Panc1 (cell line): ENCODE measurements at regions not wholly inside any gene's neighbourhood (a gene's known extent, or its start where the extent isn't known, plus 50 kb on each side); places are given as distances from the start of the nearest gene placed in this dataset.

Experiments used
- ATAC-seq: fragments of 200-7000 bp; cut with Tn5 transposase; 2 replicates; pipeline ENCODE4 v1.9.1; 2020; ENCODE audit warnings: mild to moderate bottlenecking, moderate library complexity
- BruUV-seq: library from RNA; stranded (reverse); fragments of 400-500 nt; replicated peaks from 2 replicates; lab custom pipeline; 2021; lab: Mats Ljungman, UMichigan
- CTCF ChIA-PET: fragments of 300-600 bp; sonication (Branson Sonifier 250); formaldehyde crosslinking; loops from one replicate; lab custom pipeline; 2022; ENCODE audit warnings: antibody characterized with exemption; lab: Charles Lee
- POLR2A ChIA-PET: fragments of 300-600 bp; sonication (Branson Sonifier 250); formaldehyde crosslinking; loops from one replicate; lab custom pipeline; 2022; ENCODE audit warnings: antibody characterized with exemption; lab: Charles Lee
- DNase-seq: peaks from one replicate; pipeline ENCODE4 v3.0.0-alpha.2; 2010; ENCODE audit warnings: low read depth, low spot score
- H3K27ac ChIP-seq: 2 replicates; pipeline ENCODE4 v1.5.1; 2011; ENCODE audit warnings: mild to moderate bottlenecking, low read length, inconsistent platforms
- H3K27me3 ChIP-seq: fragments of 200-500 bp; sonication (Bioruptor generic); 2 replicates; pipeline ENCODE4 v1.6.0; 2014; ENCODE audit warnings: low read length, inconsistent platforms; ENCODE audit not compliant: control insufficient read depth, insufficient read depth
- H3K36me3 ChIP-seq: fragments of 200-500 bp; sonication (Bioruptor generic); 2 replicates; pipeline ENCODE4 v1.5.1; 2014; ENCODE audit warnings: inconsistent platforms, mild to moderate bottlenecking, low read length, moderate library complexity; ENCODE audit not compliant: control insufficient read depth, insufficient read depth
- H3K4me1 ChIP-seq: 2 replicates; pipeline ENCODE4 v1.5.1; 2011; ENCODE audit warnings: inconsistent platforms, mild to moderate bottlenecking, low read length, moderate library complexity; ENCODE audit not compliant: control insufficient read depth, insufficient read depth
- H3K4me3 ChIP-seq, 2 experiments: 2 replicates each; pipeline ENCODE4 v1.5.1; 2011 to 2012; ENCODE audit warnings: low read depth in 2 of 2, low read length in 2 of 2, mild to moderate bottlenecking in 2 of 2, inconsistent platforms in 1 of 2, moderate library complexity in 1 of 2
- H3K9me3 ChIP-seq: fragments of 200-500 bp; sonication (Bioruptor generic); 2 replicates; pipeline ENCODE4 v1.5.1; 2014; ENCODE audit warnings: low read depth, mild to moderate bottlenecking, inconsistent platforms, low read length, moderate library complexity; ENCODE audit not compliant: control insufficient read depth, insufficient read depth
- POLR2AphosphoS5 ChIP-seq: IDR thresholded peaks from 2 replicates; pipeline ENCODE4 v1.6.1; 2012; ENCODE audit warnings: mild to moderate bottlenecking, low read depth, low read length, moderate library complexity
- SIN3A ChIP-seq: IDR thresholded peaks from 2 replicates; pipeline ENCODE4 v1.6.1; 2012; ENCODE audit warnings: low read depth, mild to moderate bottlenecking, low read length, moderate library complexity, borderline replicate concordance; ENCODE audit not compliant: insufficient read depth
- TCF7L2 ChIP-seq: IDR thresholded peaks from 2 replicates; pipeline ENCODE4 v1.6.1; 2011; ENCODE audit warnings: mild to moderate bottlenecking, low read depth, low read length, inconsistent platforms
- in situ Hi-C: cut with HindIII; loops from 2 replicates; pipeline ENCODE4 v1.10.0; 2016; ENCODE audit warnings: low sequenced_read_pairs, low pct_unique_long_range_greater_than_20kb
- intact Hi-C: fragments of 100-400 bp; cut with micrococcal nuclease; formaldehyde crosslinking; loops from one replicate; pipeline ENCODE4 v1.10.0; 2022; ENCODE audit not compliant: unreplicated experiment
- TF ChIP-seq, protein P1 (sequence below): fragments of 450-650 bp; IDR thresholded peaks from 2 replicates; pipeline ENCODE4 v1.5.1; 2017; ENCODE audit warnings: mild to moderate bottlenecking
- TF ChIP-seq, protein P2 (sequence below), 2 experiments: IDR thresholded peaks; 2 replicates each; pipeline ENCODE4 v1.6.1; 2011 to 2012; ENCODE audit warnings: low read depth in 2 of 2, control low read depth in 1 of 2, low read length in 1 of 2, mild to moderate bottlenecking in 1 of 2, moderate library complexity in 1 of 2; ENCODE audit not compliant: insufficient read depth in 1 of 2

DNA sequence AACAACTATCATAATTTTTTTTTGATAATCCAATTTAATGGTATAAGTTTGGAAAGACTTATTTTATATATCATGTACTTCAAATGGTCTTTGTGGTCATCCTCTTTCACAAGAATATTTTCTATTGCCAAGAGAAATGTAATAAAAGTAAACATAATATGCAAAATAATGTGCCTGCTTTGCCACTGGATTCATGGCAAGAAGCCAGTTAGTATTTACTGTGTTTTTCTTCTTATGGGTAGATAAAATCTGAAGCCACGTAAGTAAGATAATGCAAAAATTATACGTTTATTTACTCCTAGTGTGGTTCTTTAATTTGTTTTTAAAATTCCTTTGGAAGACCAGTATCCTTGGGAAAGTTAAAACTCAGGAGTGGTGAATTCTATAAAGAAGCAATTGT lies 258.5 kb downstream of the ARL4A start:
- ATAC-seq (no peak), DNase-seq (no peak)
- Histone ChIP-seq H3K4me3 (no peak overlapping the region), H3K27me3 (no peaks in the 10 kb centered on the region), H3K9me3 (no peaks in the 10 kb centered on the region), H3K36me3 (no peaks in the 10 kb centered on the region), H3K27ac (no peak overlapping the region), H3K4me1 (peaks cover 6% of the 10 kb centered on the region)
- BruUV-seq, result no TSS peak
- intact Hi-C loops, result no loop called here
- no peak for TF ChIP-seq POLR2AphosphoS5
- no peak for TF ChIP-seq TCF7L2
- TF ChIP-seq, protein P1, sequence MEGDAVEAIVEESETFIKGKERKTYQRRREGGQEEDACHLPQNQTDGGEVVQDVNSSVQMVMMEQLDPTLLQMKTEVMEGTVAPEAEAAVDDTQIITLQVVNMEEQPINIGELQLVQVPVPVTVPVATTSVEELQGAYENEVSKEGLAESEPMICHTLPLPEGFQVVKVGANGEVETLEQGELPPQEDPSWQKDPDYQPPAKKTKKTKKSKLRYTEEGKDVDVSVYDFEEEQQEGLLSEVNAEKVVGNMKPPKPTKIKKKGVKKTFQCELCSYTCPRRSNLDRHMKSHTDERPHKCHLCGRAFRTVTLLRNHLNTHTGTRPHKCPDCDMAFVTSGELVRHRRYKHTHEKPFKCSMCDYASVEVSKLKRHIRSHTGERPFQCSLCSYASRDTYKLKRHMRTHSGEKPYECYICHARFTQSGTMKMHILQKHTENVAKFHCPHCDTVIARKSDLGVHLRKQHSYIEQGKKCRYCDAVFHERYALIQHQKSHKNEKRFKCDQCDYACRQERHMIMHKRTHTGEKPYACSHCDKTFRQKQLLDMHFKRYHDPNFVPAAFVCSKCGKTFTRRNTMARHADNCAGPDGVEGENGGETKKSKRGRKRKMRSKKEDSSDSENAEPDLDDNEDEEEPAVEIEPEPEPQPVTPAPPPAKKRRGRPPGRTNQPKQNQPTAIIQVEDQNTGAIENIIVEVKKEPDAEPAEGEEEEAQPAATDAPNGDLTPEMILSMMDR, result no peak
- TF ChIP-seq, protein P2, sequence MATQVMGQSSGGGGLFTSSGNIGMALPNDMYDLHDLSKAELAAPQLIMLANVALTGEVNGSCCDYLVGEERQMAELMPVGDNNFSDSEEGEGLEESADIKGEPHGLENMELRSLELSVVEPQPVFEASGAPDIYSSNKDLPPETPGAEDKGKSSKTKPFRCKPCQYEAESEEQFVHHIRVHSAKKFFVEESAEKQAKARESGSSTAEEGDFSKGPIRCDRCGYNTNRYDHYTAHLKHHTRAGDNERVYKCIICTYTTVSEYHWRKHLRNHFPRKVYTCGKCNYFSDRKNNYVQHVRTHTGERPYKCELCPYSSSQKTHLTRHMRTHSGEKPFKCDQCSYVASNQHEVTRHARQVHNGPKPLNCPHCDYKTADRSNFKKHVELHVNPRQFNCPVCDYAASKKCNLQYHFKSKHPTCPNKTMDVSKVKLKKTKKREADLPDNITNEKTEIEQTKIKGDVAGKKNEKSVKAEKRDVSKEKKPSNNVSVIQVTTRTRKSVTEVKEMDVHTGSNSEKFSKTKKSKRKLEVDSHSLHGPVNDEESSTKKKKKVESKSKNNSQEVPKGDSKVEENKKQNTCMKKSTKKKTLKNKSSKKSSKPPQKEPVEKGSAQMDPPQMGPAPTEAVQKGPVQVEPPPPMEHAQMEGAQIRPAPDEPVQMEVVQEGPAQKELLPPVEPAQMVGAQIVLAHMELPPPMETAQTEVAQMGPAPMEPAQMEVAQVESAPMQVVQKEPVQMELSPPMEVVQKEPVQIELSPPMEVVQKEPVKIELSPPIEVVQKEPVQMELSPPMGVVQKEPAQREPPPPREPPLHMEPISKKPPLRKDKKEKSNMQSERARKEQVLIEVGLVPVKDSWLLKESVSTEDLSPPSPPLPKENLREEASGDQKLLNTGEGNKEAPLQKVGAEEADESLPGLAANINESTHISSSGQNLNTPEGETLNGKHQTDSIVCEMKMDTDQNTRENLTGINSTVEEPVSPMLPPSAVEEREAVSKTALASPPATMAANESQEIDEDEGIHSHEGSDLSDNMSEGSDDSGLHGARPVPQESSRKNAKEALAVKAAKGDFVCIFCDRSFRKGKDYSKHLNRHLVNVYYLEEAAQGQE (IDR thresholded peaks at IDR 0.05; ENCODE audit: insufficient read depth in 1 of 2, low read depth in 2 of 2, low read length in 1 of 2), result no peak
- TF ChIP-seq SIN3A, result no peak
- ChIA-PET CTCF (no interaction called here), POLR2A (no interaction called here)
- in situ Hi-C loops, result no loop called here

DNA sequence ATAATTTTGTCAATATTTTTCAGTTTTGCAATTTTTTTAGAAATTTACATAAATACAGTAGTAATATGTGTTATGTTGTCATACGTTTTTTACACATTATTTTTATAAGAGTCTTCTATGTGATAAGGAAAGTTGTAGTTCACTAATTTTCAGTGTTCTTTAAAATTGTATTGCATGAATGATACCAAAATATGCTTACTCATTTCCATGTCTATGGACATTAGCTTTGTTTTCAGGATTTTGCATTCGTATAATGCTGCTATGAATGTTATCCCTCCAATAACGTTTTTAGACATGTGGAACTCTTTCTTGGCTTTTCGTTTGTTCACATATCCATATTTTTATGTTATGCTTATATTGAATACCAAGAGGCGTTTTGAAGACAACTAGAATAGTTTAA lies 260.0 kb downstream of the ARL4A start:
- BruUV-seq, result no TSS peak
- in situ Hi-C loops, result no loop called here
- H3K27me3 ChIP-seq, result no peaks in the 10 kb centered on the region
- no peak for DNase-seq
- ChIA-PET CTCF (no interaction called here), POLR2A (no interaction called here)
- intact Hi-C loops, result no loop called here
- no peak overlapping the region for H3K27ac ChIP-seq
- H3K36me3 ChIP-seq, result no peaks in the 10 kb centered on the region
- ATAC-seq, result no peak
- H3K4me1 ChIP-seq, result peaks cover 10% of the 10 kb centered on the region
- no peaks in the 10 kb centered on the region for H3K9me3 ChIP-seq
- TF ChIP-seq, protein P1, result no peak
- no peak overlapping the region for H3K4me3 ChIP-seq
